H1 (cell line): ENCODE measurements at regions not wholly inside any gene's neighbourhood (a gene's known extent, or its start where the extent isn't known, plus 50 kb on each side); places are given as distances from the start of the nearest gene placed in this dataset.

Experiments used
- SIRT6 ChIP-seq: IDR thresholded peaks from one replicate; pipeline ENCODE4 v1.7.1; 2012; ENCODE audit warnings: low read length, inconsistent platforms

GRCh38 chr13:84730376-84730775 is 848.1 kb upstream of the SLITRK1 start (continued):
- TF ChIP-seq SIRT6, result no peak
